GM18505 (cell line): ENCODE measurements at regions not wholly inside any gene's neighbourhood (a gene's known extent, or its start where the extent isn't known, plus 50 kb on each side); places are given as distances from the start of the nearest gene placed in this dataset.

ENCODE experiments used
- ATAC-seq: cut with Tn5 transposase; IDR thresholded peaks from one replicate; pipeline ENCODE4 v1.9.1; 2021; ENCODE audit not compliant: unreplicated experiment
- POLR2A ChIP-seq: IDR thresholded peaks from 4 replicates; pipeline ENCODE4 v1.6.1; 2011; ENCODE audit warnings: borderline replicate concordance; ENCODE audit not compliant: insufficient read depth, insufficient read length; ENCODE audit errors: extremely low read depth

GRCh38 chr2:175840256-175840655 is 161.8 kb downstream of the LNPK start:
- no peak for TF ChIP-seq POLR2A
- no peak for ATAC-seq

DNA sequence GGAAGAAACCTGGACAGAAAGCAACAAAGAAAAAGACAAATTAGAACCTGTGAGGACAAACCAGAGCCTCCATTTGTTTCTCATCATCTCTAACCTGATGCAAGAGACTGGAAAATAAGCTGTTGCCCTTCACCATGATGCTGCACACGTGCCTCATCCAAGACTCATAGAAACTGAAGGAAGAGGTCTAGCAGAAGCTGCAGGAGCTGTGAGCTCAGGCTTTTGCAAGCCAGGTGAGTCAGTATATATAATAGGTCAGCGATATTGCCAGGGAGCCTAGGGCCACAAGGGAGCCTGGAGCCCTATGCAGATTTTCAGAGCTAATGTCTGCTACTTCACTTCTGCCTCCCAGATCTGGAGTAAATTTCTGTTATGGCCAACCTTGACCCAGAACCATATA is 163.1 kb downstream of the LNPK start:
- TF ChIP-seq POLR2A, result no peak
- no peak for ATAC-seq

GRCh38 chr2:175837046-175837445 is 165.0 kb downstream of the LNPK start:
- no peak for ATAC-seq
- no peak for TF ChIP-seq POLR2A

- no peak for TF ChIP-seq POLR2A
- ATAC-seq, result no peak
Observed at GRCh38 chr2:175836361-175836760, 165.7 kb downstream of the LNPK start.

DNA sequence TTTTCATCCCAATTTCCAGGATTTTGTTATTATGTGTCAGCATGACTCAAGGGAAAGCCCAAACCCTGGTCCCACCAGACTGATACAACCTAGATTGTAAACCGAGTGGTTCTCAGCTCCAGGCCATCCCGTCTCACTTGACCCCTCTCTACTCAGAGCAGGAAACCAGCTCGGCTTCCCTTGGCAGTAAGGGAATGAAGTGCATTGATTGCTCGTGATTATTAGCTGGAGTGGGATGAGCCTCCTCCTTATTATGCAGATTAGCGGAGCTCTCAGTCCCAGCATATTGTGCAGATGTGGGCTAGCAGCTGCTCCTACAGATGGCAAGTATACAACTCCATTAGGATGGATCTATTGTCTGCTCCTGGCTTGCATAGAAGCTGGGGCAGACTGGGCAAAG is 167.6 kb downstream of the LNPK start:
- ATAC-seq, result no peak
- no peak for TF ChIP-seq POLR2A

- no peak for TF ChIP-seq POLR2A
- no peak for ATAC-seq
Observed at GRCh38 chr2:175832866-175833265, 169.2 kb downstream of the LNPK start.

- TF ChIP-seq POLR2A, result no peak
- no peak for ATAC-seq
Observed at GRCh38 chr2:175829741-175830140, 172.3 kb downstream of the LNPK start.

DNA sequence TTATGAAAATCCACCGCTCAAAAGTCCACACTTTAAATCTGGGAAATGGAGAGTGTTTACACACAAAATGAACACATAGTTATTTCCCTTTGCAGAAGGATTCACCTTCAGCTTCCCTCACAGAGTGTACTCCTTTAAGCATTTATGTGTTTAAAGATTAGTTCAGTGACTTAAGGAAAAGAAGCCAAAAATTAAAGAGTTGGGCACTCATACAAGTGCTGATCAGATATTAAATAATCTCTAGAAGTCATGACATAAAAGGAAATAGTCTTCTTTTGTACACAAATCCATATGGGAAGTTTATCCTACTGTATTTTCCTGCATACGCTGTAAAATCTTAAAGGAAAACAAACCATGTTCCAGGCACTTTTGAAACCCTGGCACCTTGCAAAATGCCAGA is 174.2 kb downstream of the LNPK start:
- no peak for ATAC-seq
- no peak for TF ChIP-seq POLR2A

GRCh38 chr2:175824243-175824642 is 177.8 kb downstream of the LNPK start:
- no peak for ATAC-seq
- no peak for TF ChIP-seq POLR2A

- no peak for ATAC-seq
- no peak for TF ChIP-seq POLR2A
Observed at GRCh38 chr2:175823707-175824073, 178.4 kb downstream of the LNPK start.

DNA sequence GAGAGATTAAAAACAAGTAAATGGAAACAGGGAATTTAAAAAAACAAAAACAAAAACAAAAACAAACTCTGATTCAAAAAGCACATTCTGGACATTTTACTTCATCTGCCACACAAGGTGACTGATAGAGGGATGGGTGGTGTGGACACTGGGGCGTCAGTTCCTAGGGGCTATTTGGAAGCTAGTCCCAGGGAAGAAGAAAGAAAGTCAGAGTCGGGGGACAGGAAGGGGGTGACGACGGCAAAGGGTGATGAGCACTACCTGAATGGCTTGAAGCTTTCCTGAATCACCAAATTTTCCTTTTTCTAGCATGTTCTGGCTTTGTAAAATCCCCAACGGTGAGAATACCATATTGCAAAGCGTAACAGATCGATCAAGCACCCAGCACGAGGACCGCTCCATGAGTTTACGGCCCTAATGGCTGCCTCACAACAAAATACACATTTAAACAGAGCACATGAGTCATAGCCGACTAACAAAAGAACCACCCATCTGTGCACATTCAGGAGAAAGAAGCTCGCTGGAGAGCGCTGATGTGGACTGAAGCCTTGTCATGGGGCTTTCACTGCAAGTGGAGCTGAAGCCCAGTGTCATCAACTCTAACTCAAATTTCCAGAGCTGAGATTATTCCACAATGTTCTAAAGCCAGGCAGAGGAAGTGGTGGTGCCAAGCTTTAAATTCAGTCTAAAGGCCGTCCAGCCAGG is 178.9 kb downstream of the LNPK start:
- no peak for TF ChIP-seq POLR2A
- ATAC-seq, result no peak

GRCh38 chr2:175817221-175817620 is 184.8 kb downstream of the LNPK start:
- no peak for TF ChIP-seq POLR2A
- ATAC-seq, result no peak

GRCh38 chr2:175815537-175815936 is 186.5 kb downstream of the LNPK start:
- no peak for TF ChIP-seq POLR2A
- ATAC-seq, result no peak

DNA sequence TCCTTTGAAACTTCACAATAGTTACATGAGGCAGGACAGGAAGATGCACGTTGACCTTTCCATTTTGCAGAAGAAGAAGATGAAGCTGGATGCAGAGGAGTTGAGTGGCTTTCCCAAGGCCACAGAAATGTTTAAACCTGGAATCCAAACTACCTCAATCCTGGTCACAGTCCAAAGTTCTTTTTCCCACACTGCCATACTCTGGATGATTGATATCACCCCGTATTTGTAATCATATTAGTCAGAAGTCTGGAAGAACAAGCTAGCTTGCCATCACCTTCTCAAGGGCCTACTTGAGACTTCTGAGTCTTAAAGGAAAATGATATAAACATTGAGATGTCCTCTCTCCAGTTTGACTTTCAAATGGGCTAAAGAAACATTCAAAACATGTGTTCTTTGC is 190.1 kb downstream of the LNPK start:
- no peak for TF ChIP-seq POLR2A

DNA sequence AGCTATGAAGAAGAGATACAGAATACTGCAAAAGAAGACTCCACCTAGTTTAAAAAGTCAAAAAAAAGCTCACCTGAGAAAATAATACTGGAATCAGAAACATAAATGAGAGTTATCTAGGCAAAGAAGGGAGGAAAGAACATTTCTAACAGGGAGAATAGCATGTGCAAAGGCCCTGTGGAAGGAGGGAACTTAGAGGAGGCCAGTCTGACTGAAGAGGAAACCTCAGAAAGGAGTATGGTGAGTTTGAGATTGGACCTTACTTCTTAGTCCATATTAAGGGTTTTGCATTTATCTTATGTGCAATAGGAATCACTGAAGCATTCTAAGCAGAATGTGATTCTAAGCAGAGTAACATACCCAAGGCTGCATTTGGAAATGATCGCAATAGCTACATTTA is 193.2 kb downstream of the LNPK start:
- no peak for ATAC-seq
- no peak for TF ChIP-seq POLR2A

More for the DNA sequence above, 190.1 kb downstream of the LNPK start:
- ATAC-seq, result no peak
